ENCODE measurements at regions not wholly inside any gene's neighbourhood (a gene's known extent, or its start where the extent isn't known, plus 50 kb on each side); places are given as distances from the start of the nearest gene placed in this dataset.

GRCh38 chr3:72171946-72172345, 387.0 kb upstream of the PROK2 start:
- TF ChIP-seq CTCF (IDR thresholded peaks at IDR 0.05; ENCODE audit: insufficient read depth, low read length, poor library complexity, severe bottlenecking) (no peak), EZH2phosphoT487 (conservative IDR thresholded peaks at IDR 0.05; ENCODE audit: low read length) (no peak)

Measured in SU-DHL-6 (cell line).